ENCODE measurements at regions not wholly inside any gene's neighbourhood (a gene's known extent, or its start where the extent isn't known, plus 50 kb on each side); places are given as distances from the start of the nearest gene placed in this dataset.

DNA sequence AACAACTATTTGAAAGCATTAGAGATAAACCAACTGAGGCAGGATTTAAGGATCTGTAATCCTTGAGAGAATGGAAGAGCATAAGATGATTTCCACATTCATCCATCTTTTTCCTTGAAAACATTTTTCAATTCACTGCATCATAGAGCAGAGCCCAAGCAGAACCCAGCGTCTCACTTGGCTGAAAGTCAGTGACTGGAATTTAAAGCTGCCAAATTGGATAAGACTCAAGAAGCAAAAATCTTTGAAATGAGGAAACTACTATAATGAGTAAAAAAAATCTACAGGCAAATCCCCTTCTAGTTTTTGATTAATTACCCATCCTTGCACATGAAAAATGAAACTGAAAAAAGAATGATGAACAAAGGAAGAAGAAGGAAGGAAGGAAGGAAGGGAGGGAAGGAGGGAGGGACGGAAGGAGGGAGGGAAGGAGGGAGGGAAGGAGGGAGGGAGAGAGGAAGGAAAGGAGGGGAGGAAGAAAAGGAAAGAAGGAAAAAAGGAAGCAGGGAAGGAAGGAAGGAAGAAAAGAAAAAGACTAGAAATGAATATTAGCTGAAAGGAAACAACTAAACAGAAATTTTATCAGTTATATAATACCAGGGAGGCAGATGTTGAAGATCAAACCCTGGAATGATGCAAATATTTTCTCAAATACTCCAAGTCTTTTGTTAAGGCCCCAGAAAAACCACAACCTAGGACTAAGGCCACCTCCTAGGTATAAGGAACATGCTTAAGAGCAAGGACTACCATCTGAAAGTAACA, 336.3 kb upstream of the MAGI2 start:
- TF ChIP-seq CTCF (conservative IDR thresholded peaks at IDR 0.05) (no peak), ZFX (IDR thresholded peaks at IDR 0.05) (no peak)

All from C4-2B (cell line).